GM21515 (cell line): ENCODE measurements at regions not wholly inside any gene's neighbourhood (a gene's known extent, or its start where the extent isn't known, plus 50 kb on each side); places are given as distances from the start of the nearest gene placed in this dataset.
"Not testable (repeated sequence)": the region's sequence is repeated elsewhere in the genome, so short reads cannot be mapped to it uniquely, and the experiment has no call there.

Source experiments
- ATAC-seq: cut with Tn5 transposase; IDR thresholded peaks from one replicate; pipeline ENCODE4 v1.9.1; 2021; ENCODE audit not compliant: unreplicated experiment

- ATAC-seq = no peak
These were observed 51.3 kb upstream of the BOD1 start for GRCh38 chr5:173667702-173668101.

GRCh38 chr5:173668245-173668800 lies 51.9 kb upstream of the BOD1 start:
- no peak for ATAC-seq

DNA sequence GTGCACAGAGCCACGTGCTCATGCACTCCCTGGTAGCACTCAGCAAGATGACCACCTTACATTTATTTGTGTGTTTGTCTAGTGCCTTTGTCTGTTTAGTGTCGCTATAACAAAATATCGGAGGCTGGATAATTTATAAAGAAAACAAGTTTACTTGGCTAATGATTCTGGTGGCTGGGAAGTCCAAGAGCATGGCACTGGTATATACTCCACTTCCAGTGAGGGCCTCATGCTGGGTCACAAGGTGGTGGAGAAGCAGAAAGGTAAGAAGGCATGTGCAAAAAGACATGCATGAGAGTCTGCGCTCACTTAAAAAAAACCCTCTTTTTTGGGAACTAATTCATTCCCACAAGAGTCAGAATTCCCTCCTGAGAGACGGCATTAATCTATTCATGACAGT lies 52.5 kb upstream of the BOD1 start:
- no peak for ATAC-seq

DNA sequence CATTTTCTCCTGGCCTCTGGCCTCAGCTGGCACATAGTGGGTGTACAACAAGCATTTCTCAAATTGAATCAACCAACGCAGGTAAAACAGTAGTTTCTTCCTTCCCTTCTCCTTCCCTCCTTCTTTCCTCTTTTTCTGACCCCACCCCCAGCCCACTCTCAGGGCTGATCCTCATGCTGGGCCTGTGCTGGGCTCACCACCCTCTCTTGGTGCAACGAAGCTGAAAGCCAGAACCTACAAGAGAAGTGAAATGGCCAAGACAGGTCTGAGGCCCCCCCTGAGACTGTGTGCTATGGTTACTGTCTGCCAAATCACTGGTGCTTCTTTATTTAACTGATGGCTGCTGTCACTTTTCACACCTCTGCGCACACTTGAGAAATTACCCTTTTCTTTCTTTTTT lies 53.0 kb upstream of the BOD1 start:
- no peak for ATAC-seq

DNA sequence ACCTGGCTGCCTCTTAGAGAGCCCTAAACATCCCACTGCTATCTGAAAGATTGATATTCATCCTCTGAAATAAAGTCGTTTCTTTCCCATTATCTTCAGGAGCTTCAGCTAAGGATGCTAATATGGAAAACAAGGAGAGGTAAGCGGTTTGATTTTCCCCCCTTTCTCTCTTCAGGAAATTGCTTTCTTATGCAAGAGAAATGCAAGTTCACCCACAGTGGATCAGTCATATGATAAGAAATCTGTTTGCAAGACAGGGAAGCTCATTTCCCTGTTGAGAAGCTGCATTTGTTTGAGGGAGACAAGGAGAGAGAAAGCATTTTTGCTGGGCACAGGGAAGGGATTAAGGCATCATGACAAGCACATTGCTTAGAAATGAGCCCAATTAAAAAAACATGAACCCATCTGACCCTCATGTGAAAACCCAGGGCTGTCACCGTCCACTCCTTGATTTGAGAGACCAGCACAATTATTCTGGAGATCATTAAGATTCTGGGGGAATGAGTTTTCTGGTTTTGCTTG lies 53.7 kb upstream of the BOD1 start:
- no peak for ATAC-seq

DNA sequence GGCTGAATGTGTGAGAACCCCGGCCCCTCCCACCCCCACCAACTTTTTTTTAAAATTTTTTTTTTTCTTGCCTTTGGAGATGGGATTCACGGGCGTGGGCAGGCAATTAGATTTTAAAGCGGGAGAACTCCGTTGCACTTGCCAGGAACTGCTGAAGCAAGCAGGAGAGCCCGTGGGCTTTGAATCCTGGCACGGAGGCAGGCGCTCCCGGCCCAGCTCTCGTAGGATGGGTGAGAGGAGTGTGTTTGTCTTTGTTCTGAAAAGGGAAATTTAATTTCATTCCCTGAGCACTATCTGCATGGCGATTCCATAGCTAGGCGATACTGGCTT lies 54.3 kb upstream of the BOD1 start:
- ATAC-seq = no peak

- ATAC-seq = no peak
These were observed 54.9 kb upstream of the BOD1 start for GRCh38 chr5:173671121-173671949.

DNA sequence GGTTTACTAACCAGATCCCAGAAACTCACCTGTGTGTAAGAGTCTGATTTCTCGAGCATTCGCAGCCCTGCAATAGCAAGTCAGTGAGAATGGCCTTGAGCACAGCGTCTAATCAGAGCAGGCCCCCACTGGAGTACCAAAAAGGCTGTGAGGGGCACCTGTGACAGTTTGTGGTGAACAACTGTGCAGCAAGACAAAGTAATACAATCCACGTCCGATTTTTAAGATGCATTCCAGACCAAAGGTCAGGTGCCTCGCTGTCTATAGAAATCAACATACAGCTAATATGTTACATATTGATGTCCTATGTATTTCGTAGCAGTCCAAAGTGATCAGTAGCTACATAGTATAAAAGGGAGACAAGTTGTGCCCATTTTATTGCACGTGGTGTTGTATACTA lies 55.7 kb upstream of the BOD1 start:
- ATAC-seq = no peak

DNA sequence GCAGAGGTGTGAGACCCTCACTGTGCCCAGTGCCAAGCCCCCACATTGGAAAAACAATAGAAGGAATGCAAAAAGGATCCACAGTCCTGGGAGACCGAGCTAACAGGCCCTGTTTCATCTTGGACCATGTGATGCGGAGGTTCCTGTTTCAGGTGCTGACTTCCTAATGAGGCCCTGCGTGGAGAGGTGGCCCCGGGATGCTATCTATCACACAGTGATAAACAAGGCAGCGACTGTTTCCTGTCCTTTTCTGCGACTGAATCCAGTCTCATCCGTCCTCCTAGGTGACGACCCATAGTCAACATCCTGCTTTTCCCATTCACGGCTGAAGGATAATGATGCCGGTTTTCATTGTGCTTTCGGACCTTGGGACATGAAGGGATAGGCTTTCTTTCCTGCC lies 56.4 kb upstream of the BOD1 start:
- no peak for ATAC-seq

- ATAC-seq = no peak
These were observed 57.0 kb upstream of the BOD1 start for GRCh38 chr5:173673295-173674101.

DNA sequence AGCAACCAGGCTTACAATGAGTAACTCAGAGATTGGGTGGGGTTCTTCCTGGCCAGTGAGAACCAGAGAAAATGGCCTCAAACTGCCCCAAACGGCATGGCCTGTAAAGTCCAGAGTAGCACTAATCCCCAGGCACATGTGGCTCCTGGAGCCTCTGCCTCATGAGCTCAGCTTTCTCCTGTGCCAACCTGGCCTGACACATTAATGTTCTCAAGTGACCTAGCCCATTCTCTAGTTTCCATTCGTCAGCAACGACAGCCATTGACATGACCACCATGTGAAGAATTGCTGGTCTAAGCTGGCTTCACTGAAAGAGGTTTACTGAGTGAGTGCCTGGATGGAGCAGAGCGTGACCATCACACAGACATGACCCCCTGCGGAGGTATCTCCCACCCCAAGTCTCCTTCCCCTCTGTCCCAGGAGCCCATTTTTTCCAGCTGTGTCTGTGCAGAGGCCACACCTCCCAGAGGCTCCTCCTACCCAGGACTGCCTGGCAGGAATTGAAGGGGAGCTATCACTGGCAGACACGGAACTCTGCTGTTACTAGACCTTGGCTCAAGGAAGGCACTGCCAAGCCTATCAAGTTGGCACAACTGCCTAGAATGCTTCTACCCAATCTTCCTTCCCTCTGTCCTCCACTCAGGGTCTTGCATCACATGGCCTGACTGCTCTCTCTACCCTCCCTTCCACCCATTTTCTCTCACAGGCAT lies 59.0 kb upstream of the BOD1 start:
- no peak for ATAC-seq

- no peak for ATAC-seq
These were observed 59.9 kb upstream of the BOD1 start for GRCh38 chr5:173676375-173676774.

DNA sequence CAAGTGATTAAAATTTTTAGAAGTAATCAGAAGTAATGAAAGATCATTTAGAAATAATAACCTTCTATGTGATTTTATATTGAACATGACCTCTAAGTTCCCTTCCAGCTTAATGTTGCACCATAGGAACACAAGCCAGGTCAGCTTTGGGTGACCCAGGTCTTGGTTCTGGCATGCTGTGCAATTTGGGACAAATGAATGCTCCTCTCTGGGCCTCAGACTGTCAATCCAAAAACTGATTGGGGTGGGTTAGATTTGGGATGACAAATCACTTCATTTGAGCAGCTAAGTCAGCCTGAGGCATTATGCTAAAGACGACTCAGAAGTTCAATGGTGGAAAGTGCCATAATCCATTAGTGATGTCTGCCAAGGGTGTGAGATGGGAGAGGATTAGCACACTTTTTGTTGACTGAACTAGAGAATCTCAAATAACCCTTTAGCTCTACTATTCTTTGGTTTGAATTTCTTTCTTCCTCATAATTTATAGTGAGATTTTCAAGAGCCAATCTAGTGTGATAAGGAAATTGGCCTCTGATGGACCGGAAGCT lies 60.7 kb upstream of the BOD1 start:
- no peak for ATAC-seq

DNA sequence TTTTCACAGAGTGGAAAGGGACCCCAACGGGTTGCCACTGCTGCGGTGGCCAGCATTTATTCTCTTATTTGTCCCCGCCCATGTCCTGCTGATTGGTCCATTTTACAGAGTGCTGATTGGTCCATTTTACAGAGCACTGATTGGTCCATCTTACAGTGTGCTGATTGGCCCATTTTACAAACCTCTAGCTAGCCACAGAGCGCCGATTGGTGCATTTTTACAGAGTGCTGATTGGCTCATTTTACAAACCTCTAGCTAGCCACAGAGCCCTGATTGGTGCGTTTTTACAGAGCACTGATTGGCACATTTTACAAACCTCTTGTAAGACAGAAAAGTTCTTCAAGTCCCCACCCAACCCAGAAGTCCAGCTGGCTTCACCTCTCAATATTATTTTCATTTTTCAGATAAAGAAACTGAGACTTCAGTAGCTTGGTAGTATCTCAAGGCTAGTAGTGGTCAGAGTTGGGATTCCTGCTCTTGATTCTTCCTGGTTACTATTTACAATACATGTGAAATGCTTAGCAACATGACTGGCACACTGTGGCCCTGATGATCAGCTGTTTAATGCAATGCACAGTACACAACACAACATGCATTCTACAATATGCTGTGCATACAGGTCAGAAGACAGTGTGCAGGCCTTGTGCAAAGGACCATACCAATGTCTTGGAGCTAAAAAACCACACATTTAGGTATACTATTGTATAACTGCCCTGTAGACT lies 63.6 kb upstream of the BOD1 start:
- ATAC-seq = peak; percentile 53

GRCh38 chr5:173680660-173681242 lies 64.3 kb upstream of the BOD1 start:
- peak; percentile 56 for ATAC-seq

- no peak for ATAC-seq
These were observed 65.9 kb upstream of the BOD1 start for GRCh38 chr5:173682313-173682712.

DNA sequence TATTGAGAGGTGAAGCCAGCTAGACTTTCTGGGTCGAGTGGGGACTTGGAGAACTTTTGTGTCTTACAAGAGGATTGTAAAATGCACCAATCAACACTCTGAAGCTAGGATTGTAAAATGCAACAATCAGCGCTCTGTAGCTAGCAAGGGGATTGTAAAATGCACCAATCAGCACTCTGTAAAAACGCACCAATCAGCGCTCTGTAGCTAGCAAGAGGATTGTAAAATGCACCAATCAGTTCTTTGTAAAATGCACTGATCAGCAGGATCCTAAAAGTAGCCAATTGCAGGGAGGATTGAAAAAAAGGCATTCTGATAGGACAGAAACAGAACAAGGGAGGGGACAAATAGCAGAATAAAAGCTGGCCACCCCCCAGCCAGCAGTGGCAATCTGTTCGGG lies 68.1 kb upstream of the BOD1 start:
- not testable (repeated sequence) for ATAC-seq

- ATAC-seq = no peak
These were observed 70.5 kb upstream of the BOD1 start for GRCh38 chr5:173686950-173687349.

GRCh38 chr5:173688703-173689102 lies 72.3 kb upstream of the BOD1 start:
- no peak for ATAC-seq

DNA sequence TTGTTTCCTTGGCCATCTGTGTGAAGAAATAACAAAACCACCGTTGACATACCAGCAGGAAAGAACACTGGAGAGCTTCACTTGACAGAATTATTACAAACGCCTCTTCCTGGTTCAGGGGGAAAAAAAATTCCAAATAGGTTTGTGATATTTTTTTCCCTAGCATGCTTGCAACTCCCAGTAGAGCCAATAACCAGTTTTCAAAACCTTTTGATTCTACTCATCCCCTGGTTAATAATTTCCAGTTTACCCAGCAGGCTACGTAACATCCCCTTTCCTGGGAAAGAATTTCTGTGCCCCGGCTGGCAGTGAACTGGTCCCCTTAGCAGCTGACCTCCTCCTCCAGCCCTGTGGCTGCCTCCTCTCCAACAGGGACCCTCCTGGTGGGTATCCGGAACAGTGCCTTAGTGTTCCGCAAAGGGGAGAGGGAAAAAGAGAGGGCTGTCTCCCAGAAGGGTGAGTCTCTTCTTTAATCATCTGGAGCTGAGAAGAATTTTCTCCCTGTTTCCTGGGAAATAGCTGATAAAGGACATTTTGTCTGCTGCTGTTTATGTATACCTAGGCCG lies 72.8 kb upstream of the BOD1 start:
- ATAC-seq = no peak
